PC-9 (cell line): ENCODE measurements at regions not wholly inside any gene's neighbourhood (a gene's known extent, or its start where the extent isn't known, plus 50 kb on each side); places are given as distances from the start of the nearest gene placed in this dataset.

Experiments used
- CTCF ChIP-seq: fragments of 200-600 bp; sonication (generic); conservative IDR thresholded peaks from 2 replicates; pipeline ENCODE4 v1.6.1; 2017; ENCODE audit warnings: mixed run types, antibody characterized with exemption, mild to moderate bottlenecking, moderate library complexity
- EZH2 ChIP-seq: fragments of 200-600 bp; sonication (generic); IDR thresholded peaks from 2 replicates; pipeline ENCODE4 v1.8.0; 2017; ENCODE audit warnings: antibody characterized with exemption, low read depth

DNA sequence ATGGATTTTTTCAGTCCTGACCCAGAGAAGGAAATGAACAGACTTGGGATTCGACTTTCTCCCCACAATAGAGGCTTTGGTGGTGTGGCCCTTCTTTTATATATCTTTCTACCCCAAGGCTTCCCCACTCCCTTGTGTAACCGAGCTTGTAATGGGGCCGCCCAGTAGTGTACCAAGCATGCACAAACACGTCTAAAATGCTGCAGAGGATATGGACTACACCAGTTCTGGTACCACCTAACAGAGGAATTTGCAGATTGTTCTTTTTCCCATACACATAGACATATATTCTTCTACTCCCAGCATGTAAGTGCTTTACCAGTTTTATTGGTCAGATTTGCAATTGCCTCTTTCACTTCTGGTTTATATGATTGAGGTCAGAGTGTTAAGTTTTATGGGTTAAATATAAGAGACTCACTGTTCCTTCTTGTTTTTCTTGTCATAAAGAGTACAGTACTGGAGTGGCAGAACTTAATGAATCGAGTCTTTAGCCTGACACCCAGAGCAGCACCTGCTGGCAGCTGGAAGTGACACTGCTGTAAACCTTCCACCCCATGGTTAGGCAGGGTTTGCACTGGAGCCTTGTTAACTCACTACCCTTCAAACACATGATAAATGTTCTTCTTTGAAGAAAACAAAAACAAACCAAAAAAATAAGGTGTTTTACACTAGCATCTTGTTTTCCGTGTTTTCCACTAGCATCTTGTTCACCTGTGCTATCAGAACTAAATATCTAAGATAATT lies 198.6 kb downstream of the PTPRC start:
- TF ChIP-seq CTCF (no peak), EZH2 (no peak)
